ENCODE measurements at regions not wholly inside any gene's neighbourhood (a gene's known extent, or its start where the extent isn't known, plus 50 kb on each side); places are given as distances from the start of the nearest gene placed in this dataset.

GRCh38 chr1:233734456-233734855 lies 120.5 kb downstream of the KCNK1 start:
- no peak for TF ChIP-seq POLR2AphosphoS5 (IDR thresholded peaks at IDR 0.05; ENCODE audit: insufficient read depth in 1 of 2, low read depth in 1 of 2)
- no peak for TF ChIP-seq CTCF (IDR thresholded peaks at IDR 0.05)
- no peak for TF ChIP-seq POLR2A (IDR thresholded peaks at IDR 0.05)
